ENCODE measurements at regions not wholly inside any gene's neighbourhood (a gene's known extent, or its start where the extent isn't known, plus 50 kb on each side); places are given as distances from the start of the nearest gene placed in this dataset.

DNA sequence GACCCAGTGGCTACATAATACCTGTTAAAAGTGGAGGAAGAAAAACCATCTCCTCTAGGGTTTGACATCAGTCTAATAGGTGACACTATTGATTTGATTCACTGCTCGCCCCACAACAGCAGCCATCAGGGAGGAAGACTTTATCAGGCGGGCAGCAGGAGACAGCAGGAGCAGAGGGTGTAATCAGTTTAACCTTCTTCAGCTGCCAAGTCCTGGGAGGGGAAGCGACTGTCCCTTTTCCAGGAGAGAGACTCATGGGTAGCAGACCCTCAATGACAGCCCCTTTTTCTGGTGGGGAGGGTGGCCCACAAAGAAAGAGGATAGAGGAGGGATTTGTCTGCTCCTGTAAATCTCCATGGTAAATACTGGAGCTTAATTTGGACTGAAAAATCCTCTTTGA, 291.8 kb downstream of the HAPSTR1 start:
- DNase-seq = no peak

DNA sequence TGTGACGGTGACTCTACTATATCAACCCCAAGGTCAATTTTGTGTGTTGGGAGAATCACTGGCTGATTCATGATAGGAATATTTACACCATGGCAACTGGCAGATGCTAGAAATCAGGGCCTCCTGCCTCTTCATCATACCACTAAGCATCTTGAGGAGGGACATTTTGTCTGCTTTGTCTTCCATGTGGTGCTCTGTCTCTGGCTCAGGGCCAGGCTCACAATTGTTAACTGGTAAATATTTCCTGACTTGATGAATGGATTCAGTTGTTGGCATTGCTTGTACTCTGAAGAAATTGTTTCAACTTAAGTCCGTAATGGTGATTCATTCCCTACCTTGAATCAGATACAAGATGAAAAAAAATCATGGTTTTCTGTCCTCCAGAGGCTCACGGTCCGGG, 292.7 kb downstream of the HAPSTR1 start:
- no peak for DNase-seq

DNA sequence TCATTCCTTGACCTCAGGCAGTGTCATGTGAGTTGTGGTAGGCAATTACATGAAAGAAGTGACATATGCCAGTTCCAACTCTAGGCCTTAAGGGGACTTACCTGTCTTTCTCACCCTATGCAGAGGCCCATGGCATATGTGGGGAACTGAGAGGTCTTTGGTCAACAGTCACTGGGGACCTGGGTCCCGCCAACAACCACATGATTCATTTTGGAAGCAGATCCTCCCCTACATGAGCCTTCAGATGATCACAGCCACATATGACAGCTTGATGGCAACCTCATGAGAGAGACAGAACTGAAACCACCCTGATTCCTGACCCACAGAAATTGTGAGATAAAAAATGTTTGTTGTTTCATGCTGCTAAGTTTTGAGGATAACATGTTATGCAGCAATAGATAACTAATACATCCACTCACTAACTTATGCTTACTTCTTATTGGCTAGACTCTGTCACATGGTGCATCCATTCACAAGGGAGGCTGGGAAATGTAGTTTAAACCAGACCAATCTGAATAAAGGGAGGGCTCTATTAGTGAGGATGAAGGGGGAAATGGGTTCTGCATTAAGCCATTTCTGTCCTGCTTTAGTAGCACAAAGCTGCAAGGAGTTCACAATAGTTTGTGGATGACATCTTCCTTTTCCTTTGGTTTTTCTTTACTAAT, 298.2 kb downstream of the HAPSTR1 start:
- DNase-seq = no peak

DNA sequence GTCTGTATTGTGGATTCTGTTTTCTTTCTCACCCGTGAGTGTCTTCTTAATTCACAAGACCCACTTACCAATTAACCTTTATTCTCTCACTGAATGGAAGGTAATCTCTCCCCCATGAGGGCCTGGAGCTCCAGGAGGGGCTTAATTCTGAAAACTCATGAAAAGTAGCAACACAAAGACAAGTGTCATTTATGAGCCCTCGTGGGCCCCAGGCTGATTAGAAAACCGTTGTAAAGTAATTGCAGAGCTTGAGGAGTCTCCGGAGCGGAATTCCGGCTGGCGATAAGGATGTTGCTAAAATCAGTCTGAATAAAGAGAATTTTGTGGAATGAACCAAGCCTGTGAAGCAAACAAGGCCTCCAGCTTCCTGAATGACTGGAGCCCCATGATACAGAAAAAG, 301.5 kb downstream of the HAPSTR1 start:
- DNase-seq = no peak

DNA sequence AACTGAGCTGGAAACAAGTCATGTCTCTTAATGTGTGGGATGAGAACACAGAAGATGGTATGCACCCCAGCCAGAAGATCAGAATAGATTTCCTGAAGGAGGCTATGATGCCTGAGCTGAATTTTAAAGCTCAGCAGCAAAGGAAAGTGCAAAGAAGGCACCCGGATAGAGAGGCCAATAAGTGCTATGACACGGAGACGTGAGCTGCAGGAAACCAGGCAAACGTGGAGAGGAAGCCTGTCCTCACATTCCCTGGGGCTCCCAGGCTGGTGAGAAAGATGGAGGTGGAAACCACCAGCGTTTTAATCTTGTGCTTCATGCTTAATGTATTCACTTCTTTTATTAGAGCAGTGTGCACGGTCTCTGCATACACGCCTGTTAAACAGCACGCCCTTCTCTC, 302.1 kb downstream of the HAPSTR1 start:
- DNase-seq = no peak

DNA sequence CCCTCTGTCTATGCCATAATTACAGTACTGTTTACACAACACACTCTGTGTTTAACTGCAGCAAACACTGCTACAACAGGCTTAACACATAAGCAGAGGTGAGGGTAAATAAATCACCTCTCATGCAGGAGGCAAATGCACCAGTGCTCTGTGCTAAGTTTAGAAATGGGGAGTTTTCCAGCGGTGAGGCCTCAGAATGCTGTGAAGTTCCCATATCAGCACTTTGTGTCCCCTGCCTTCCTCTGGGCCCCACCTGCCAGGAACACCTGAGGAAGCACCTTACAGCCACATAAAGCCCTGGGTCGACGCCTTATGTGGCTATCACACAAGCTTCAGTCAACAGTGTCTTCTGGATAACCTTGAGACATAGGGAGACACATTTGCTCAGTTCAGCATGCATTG, 304.5 kb downstream of the HAPSTR1 start:
- DNase-seq = no peak

DNA sequence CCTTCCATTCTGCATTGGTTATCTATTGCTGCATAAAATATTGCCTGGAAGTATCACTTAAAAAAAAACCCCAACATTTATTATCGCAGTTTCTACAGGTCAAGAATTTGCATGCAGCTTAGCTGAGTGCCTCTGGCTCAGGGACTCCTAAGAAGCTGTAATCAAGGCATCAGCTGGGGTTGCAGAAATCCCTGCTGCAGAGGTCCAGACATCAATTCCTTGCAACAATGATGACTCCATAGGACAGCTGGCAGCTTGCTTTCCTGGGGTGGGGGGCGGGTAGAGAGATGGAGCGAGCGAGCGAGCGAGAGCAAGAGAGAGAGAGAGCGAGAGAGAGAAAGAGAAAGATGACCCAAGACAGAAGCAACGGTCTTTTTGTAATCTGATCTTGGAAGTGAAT, 308.1 kb downstream of the HAPSTR1 start:
- DNase-seq = no peak

DNA sequence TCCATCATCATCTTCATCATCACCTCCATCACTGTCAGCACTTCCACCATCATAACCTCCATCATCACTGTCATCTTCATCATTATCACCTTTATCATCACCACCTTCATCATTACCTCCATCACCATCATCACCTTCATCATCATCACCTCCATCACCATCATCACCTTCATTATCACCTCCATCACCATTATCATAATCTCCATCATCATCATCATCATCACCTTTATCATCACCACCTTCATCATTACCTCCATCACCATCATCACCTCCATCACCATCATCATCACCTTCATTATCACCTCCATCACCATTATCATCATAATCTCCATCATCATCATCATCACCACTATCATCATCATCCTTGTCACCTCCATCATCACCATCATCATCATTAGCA, 309.7 kb downstream of the HAPSTR1 start:
- DNase-seq = no peak

DNA sequence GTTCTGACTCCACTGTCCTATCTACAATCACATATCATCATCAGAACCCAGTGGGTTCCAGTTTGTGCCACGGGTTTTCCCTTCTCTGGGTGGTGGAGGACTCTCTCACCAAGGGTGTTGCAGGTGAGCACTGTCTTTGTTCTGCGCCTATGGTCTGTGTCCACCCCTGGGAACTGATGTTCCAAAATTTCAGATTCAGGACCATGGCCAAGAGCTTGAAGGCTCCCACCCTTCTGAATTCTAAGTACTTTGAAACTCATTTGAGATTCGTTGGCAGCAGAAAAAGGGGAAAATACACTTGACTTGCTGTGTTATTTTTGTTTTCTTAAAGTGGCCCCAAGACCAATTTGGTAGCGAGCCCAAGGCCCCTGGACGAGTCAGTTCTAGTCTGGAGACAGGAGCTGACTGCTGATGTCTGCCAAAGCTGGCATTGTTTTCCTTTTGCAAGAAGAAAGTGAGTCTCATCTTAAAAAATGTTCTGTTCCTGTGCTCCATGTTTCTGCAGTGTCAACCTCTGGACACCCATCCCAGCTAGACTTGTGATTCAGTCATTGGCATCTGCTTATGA, 310.9 kb downstream of the HAPSTR1 start:
- DNase-seq = peak; percentile 18

DNA sequence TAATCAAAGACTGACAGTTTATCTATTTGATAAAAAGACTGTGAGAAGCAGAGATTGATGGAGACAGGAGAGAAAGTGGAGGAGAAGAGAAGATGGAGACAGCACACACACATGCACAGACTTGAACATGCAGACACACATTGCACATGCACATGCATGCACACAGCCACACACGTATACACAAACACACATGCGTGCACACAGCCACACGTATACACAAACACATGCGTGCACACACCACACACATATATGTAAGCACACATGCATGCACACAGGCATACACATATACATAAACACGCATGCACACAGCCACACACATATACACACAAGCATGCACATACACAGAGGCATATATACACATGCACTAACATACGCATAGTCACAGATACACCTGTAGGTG, 313.4 kb downstream of the HAPSTR1 start:
- no peak for DNase-seq

DNA sequence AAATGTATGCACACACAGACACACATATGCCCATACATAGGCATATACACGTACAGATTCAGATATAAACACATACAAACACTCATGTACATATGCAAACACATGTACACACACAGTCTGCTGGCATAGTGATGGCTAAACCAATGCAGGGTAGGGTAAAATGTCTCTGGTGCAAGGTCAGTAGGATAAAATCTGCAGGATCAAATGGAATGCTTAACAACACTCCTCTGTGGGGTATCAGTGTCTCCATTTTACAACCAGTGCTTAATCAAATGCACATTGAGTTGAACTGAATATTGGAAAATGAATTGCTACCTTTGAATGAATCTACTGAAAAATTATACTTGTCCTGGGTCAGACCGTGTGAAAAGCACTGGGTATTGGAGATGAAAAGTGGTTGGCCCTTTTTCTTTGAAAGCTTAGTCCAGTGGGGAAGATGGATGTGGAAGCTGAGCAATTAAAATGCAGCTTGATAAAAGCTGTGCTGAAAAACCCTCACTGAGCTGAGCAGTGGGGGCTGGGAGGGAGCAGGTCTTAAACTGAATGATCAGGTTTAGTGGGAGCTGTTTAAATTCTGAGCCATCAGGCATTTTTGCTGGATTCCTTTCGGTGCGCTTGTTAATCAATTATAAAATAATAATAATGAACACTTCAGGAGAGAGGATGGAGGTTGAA, 314.7 kb downstream of the HAPSTR1 start:
- no peak for DNase-seq

DNA sequence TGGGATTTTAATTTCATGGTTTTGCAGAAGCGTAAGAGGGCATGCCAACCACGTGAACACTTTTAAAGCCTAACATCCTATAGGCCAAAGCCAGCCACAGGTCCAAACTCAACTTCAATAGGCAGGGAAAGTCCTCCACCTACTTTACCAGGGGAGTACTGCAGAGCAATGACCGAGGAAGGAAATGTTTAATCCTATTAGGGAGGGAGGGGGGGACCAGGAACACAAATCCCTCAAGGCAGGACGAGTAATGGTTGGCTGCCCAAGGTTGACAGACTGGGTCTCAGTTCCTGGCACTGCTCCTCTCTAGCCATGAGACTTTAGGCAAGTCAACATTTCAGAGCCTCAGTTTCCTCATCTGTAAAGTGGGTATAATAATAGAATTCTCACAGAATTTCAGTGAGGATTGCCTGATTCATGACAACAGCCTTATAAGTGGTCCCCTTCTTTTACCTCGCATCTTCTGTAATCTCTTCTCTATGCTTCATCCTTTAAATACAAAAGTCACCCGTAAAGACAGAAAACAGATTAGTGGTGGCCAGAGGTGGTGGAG, 315.8 kb downstream of the HAPSTR1 start:
- no peak for DNase-seq

DNA sequence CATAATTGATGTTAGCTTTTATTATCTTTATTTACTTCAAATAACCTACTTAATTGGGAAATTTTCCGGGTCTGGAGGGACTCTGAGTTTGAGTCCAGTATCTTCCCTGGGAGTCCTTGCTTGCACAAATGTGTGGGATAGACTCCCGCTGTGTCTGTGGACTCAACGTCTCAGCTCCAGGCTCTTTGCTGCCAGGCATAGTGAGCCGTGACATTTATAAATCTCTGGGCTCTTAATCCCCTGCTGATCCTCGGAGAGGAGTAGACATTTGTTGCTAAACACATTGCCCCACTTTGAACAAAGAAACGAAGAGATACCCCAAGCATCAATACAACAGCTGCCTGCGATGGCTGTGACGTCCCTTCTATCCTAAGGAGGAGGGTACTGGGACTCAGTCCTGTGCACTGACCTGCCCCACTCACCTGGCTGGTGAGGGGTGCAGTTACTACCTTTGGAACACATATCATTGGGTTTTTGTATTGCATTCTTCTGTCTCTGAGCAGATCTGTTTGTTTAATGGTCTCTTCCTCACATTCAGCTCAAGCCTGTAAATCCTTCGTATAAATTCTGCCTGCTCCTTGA, 316.9 kb downstream of the HAPSTR1 start:
- DNase-seq = peak; percentile 24

DNA sequence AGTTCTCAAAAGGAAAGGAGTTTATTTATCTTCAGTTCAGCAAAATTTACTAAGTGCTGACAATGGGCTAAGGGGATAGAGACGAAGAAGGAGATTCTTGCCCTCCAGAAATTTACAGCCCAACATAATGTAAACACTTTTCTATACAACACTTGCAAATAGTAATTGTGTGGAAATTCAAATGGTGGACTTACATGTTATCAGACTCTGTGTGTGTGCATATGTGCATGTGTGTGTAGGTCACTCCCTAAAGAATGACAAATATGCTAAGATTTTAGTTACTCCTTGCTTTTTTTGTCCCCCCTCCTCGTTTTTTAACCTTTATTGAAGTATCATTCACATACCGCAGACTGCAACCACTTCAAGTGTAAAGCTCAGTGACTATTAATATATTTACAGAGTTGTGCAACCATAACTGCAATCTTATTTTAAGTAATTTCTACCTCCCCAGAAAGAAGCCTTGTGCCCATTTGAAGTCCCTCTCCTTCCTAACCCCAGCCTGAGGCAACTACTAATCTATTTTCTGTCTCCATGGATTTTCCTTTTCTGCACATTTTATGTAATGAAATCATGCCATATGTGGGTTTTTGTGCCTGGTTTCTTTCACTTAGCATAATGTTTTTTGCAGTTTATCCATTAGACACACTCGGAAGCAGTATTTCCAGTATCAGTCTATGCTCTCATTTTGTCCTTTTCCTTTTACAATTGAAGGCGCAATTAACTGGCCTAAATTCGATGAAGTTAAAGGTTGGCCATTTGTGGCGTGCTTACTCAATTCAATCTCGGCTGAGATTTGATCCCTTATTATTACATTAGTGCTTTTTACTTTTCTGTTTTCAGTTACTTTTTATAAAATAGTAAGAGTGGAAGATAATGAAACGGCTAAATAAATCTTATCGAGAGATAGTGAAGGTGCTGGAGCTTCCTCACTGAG, 318.4 kb downstream of the HAPSTR1 start:
- DNase-seq = peak; percentile 21

DNA sequence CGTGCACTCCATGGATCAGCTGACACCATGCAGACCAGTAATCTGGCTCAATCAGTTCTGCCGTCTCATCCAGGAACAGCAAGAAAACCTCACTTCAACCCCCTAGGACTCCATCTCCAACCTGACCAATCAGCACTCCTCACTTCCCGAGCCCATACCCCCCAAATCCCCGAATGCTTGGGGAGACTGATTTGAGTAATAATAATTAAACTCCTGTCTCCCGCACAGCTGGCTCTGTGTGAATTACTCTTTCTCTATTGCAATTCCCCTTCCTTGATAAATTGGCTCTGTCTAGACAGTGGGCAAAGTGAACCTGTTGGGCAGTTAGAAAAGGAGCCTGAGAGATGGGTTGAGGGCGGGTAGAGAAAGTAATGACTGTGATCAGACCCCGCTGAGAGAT, 320.0 kb downstream of the HAPSTR1 start:
- no peak for DNase-seq

DNA sequence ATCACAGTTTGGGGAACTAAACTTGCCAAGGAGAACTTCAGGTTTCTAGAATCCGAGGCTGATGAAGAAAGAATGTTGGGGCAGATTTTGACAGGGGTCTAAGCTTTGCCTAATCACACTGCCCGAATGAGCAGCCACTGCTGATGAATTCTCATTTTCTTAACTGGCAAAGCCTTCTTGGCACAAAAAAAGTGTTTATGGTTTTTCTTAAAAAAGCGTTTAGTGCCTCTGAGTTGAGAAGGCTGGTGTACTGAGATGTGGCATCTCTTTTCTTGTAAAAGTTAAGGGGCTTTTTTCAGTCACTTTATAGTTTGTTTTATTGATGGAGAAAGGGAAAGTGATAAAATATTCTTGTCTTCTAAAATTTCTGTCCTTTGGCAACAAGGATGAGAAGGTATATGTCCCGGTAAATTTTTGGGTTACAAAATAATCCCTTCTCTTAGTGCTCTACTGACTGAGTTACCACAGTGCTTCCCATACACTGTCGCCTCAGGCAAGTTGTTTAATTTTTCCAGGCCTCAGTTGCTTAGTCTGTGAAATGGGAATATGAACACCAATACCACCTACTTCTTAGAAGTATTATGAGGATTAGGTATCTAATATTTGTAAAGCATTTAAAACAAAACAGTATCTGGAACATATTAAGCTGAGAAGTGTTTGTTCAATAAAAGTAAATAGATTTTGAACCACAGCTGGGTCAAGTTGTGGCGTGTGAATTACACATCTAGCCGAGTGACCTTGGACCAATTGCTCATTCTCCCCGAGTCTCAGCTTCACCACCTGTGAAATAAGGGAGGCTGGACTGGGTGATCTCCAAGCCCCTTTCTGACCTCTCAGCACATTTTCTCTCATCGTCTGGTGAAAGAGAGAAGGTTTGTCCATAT, 320.8 kb downstream of the HAPSTR1 start:
- DNase-seq = no peak

DNA sequence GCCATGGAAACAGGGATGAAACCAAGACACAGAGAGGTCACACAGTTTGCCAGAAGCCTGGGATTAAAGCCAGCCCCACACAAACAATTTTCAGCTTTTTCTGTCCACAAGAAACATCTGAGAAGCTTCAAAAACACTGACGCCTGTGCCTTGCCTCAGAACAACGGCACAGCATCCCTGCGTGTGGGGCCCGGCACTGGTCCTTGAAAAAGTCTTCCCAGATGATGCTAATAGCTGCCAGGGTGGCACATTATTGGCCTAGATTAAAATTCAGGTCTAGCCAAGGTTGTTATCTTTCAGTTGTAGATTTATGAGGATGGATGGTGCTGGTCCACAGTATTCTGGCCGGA, 321.4 kb downstream of the HAPSTR1 start:
- no peak for DNase-seq

DNA sequence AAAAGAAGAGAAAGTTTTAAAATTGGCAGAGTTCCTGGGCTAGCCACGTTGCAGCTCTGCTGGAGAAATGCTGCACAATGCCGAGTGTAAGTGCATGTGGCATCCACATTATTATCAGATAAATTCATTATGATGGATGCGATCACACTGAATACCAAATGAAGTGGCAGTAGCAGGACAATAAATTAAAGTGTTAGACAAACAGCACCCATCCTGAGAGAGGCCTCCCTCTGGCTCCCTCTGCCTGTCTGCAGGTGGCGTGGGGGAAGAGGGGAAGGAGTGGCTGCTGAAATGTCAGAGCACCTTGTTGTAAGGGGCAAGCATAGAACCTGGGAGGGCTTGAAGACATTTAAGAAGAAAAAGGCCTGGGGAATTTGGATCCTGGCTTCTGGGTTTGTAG, 324.1 kb downstream of the HAPSTR1 start:
- no peak for DNase-seq

DNA sequence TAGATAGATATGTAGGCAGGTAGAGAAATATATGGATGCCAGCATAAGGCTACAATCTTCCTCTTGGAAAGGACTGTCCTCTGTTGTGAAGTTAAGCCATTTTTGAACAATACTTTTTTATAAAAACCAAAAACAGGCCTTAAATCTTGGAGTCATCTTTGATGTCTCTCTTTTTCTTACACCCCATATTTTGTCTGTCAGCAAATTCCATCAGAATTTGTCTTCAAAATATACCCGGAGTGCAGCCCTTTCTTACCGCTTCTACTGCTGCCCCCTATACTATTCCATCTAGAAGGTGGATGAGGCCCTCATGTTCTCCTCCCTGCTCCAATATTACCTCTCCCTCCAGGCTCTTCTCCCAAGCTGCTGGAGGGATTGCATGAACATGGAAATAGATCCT, 326.5 kb downstream of the HAPSTR1 start:
- no peak for DNase-seq

DNA sequence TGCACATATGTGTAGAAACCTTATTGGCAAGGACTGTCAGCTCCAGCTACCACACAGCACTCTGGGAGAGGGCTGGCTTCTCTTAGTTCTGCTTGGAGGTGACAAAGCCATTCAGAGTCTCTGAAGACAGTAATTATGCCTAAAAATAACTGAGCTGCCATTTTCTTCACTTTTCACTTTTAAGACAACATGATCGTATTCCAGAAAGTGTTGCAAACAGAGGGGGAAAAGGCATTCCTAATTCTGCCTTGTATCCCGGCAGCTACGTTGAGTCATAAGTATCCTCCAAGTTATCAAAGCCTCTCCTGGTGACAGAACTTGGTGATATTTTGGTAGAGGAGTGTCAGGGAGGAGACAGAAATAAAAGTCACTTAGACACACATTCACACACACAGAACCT, 327.7 kb downstream of the HAPSTR1 start:
- DNase-seq = no peak

DNA sequence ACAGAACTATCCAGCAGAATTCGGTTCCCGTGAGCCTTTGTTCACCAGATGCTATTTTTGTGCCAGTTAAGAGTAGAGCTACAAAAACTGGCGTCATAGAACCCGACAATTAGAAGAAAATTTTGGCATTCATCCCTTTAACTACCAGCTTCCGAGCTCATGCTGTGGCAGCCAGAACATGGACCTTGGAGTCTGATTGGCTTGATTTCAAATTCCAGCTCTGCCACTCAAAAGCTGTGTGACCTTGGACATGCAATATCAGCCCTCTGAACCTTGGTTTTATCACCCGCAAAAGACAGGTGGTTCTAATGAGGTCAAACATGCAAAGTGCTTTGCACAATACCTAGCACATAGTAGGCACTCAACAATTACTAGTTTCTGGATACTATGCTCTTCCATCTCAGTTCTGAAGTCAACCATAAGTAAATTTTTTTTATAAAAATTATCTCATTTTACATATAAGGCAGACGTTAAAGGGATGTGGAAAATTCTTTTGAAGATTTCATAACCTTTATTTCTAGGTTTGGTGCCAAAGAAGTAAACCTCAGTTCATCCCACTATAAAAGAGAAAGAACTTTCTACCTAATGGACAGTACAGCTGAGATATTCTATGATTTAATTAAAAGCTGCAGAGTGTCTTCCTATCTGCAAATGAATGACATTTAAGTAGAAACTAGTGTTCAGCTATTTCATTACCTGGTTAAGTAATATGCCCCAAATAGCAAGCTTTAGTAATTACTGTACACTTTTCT, 331.5 kb downstream of the HAPSTR1 start:
- no peak for DNase-seq
